NCI-H460 (cell line): ENCODE measurements at regions not wholly inside any gene's neighbourhood (a gene's known extent, or its start where the extent isn't known, plus 50 kb on each side); places are given as distances from the start of the nearest gene placed in this dataset.

ENCODE experiments used
- DNase-seq: peaks from one replicate; pipeline ENCODE4 v3.0.0-alpha.2; 2016; ENCODE audit warnings: low read depth; ENCODE audit errors: extremely low read depth

- DNase-seq, result no peak
Observed at GRCh38 chr9:89744255-89744648, 139.4 kb downstream of the GADD45G start.

GRCh38 chr9:89744730-89745129, 139.9 kb downstream of the GADD45G start:
- no peak for DNase-seq

GRCh38 chr9:89745601-89746376, 141.0 kb downstream of the GADD45G start:
- no peak for DNase-seq

GRCh38 chr9:89746385-89747116, 141.7 kb downstream of the GADD45G start:
- DNase-seq, result no peak

- no peak for DNase-seq
Observed at GRCh38 chr9:89747596-89747995, 142.8 kb downstream of the GADD45G start.

- DNase-seq, result no peak
Observed at GRCh38 chr9:89748021-89748670, 143.3 kb downstream of the GADD45G start.

GRCh38 chr9:89748831-89749499, 144.2 kb downstream of the GADD45G start:
- DNase-seq, result no peak

GRCh38 chr9:89749500-89750116, 144.8 kb downstream of the GADD45G start:
- no peak for DNase-seq

GRCh38 chr9:89750117-89750791, 145.4 kb downstream of the GADD45G start:
- DNase-seq, result no peak

- DNase-seq, result no peak
Observed at GRCh38 chr9:89751079-89751825, 146.4 kb downstream of the GADD45G start.

GRCh38 chr9:89752154-89752553, 147.3 kb downstream of the GADD45G start:
- DNase-seq, result no peak

GRCh38 chr9:89753472-89754055, 148.8 kb downstream of the GADD45G start:
- DNase-seq, result no peak

- no peak for DNase-seq
Observed at GRCh38 chr9:89754193-89754592, 149.4 kb downstream of the GADD45G start.

- DNase-seq, result no peak
Observed at GRCh38 chr9:89755821-89756220, 151.0 kb downstream of the GADD45G start.

GRCh38 chr9:89756891-89757537, 152.2 kb downstream of the GADD45G start:
- DNase-seq, result no peak

- no peak for DNase-seq
Observed at GRCh38 chr9:89757776-89758528, 153.1 kb downstream of the GADD45G start.

- no peak for DNase-seq
Observed at GRCh38 chr9:89759572-89759971, 154.8 kb downstream of the GADD45G start.

- no peak for DNase-seq
Observed at GRCh38 chr9:89760123-89760522, 155.3 kb downstream of the GADD45G start.
